Activated CD4-positive, alpha-beta T cell treated with anti-CD3 and anti-CD28 coated beads for 48 hours (primary cell): ENCODE measurements at regions not wholly inside any gene's neighbourhood (a gene's known extent, or its start where the extent isn't known, plus 50 kb on each side); places are given as distances from the start of the nearest gene placed in this dataset.
"Not testable (repeated sequence)": the region's sequence is repeated elsewhere in the genome, so short reads cannot be mapped to it uniquely, and the experiment has no call there.

ENCODE experiments used
- DNase-seq: peaks from one replicate; pipeline ENCODE4 v3.0.0-alpha.2; 2020

DNA sequence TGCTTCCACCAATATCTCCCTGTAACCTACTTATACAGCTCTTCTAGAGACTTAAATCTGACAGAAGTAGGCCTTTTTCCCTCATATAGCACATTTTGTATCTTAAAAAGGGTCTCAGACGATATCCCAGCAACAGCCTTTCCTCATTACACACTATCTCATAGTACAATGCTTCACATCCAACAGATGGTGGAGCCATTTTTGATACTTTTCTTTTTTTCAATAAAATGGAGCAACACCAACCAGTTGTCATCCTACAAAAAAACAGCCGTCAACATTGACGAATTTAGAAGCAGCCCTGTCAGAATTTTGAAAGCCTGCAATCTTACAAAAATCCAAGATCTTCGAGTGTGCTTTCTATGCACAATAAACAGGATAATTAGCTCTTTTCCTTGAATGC lies 145.9 kb upstream of the NEBL start:
- no peak for DNase-seq

DNA sequence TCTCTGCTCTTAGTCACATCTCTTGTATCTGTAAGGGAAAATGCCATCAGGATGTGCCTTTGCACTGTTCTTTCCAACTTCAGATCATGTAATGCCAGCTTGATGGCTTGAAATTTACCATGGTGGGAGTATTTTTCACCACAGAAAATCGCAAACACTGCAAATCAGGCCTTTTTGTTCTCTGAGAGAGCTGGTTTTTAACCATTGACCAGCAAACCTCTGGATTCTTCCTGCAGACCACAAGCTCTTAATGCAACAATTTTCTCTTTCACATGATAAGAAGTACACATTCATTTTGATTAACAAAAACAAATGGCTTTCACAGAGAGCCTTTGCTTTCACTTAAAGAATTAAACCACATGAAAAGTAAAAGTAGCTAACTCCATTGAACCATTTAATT lies 145.4 kb upstream of the NEBL start:
- no peak for DNase-seq

DNA sequence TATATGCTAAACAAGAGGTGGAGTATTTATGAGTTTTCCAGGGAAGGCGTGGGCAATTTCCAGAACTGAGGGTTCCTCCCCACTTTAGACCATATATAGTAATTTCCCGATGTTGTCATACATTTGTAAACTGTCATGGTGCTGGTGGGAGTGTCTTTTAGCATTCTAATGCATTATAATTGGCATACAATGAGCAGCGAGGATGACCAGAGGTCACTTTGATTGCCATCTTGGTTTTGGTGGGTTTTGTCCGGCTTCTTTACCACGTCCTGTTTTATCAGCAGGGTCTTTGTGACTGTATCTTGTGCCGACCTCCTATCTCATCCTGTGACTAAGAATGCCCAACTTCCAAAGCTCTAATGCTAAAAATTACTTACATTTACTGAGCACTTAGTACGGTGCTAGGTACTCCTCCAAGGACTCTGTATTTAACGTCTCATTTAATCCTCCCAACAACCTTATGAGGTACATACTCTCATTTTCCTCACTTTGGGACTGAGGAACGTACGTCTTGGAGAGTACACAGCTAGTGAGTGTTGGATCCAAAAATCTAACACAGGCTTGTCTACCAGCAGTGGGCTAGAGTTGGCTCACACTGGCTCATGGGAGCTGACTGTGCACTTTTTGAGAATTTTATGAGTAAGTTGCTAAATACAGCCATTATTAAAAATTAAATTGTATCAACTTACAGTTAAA lies 144.8 kb upstream of the NEBL start:
- DNase-seq = no peak

DNA sequence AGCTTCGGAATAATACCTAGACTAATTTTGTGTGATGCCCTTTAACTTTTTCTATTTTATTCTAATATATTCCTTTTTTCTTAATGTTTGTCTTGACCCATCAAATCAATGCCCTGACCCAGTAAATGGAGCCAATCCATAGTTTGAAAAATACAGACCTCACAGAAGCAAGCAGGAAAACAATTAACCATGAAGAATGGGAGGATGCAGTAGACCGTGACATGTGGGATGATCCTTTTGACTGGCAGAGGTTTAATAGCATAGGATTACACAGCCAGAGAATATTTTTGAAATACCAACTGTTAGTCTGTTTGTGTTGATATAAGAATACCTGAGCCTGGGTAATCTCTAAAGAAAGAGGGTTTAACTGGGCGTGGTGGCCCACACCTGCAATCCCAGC lies 142.6 kb upstream of the NEBL start:
- DNase-seq = no peak

- DNase-seq = no peak
These were observed 139.6 kb upstream of the NEBL start for GRCh38 chr10:21036757-21037156.

DNA sequence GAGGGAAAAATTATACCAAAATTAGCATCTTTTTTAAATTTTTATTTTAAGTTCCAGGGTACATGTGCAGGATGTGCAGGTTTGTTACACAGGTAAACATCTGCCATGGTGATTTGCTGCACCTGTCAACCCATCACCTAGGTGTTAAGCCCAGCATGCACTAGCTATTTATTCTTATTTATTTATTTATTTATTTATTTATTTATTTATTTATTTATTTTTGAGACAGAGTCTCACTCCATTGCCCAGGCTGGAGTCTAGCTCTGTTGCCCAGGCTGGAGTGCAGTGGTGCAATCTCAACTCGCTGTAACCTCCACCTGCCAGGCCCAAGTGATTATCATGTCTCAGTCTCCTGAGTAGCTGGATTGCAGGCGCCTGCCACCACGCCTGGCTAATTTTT lies 137.7 kb upstream of the NEBL start:
- not testable (repeated sequence) for DNase-seq

- no peak for DNase-seq
These were observed 137.1 kb upstream of the NEBL start for GRCh38 chr10:21034241-21034640.

GRCh38 chr10:21032587-21033319 lies 135.6 kb upstream of the NEBL start:
- DNase-seq = no peak

DNA sequence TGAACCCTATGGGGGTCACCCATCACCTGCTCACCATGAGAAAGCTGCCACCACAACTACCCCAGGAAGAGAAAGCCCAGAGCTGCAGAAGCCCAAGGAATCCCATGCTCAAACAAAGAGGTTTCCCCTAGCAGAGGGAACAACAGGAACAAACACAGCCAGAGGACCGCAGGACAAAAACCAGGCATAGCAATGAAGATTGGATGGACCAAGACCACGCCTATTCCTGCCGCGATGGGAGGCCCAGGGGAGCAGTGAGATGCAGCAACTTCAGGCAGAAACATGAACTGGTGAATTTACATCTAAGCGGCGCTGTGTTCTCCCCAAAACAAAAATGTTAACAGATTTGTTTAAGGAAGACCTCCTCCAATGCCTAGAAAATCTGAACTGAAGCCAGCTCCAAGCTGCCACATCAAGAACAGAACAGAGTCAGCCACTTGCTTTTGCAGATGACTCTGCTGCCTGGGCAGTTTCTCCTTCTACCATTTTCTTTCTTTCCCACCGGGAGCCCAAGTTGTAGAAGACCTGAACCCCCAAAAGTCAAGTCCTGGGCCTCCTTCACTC lies 134.2 kb upstream of the NEBL start:
- DNase-seq = no peak

DNA sequence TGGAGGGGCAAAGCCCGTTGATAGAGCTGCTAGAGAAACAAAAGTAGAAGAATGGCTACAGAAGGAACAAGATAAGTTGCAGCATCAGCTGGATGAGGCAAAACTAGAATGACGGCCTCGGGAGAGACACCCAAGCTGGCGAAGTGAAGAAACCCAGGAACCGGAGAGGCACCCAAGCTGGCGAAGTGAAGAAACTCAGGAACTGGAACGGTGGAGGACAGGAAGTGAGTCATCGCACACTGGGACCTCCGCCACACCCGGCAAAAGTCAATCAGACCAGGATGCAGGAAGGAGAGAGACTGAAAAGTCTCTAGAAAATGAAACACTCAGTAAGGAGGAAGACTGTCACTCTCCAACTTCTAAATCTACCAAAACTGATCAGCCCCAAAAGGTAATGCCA lies 133.0 kb upstream of the NEBL start:
- no peak for DNase-seq

GRCh38 chr10:21022821-21023220 lies 125.7 kb upstream of the NEBL start:
- no peak for DNase-seq

- no peak for DNase-seq
These were observed 124.9 kb upstream of the NEBL start for GRCh38 chr10:21021843-21022594.

- DNase-seq = no peak
These were observed 124.1 kb upstream of the NEBL start for GRCh38 chr10:21021231-21021630.

- DNase-seq = peak; percentile 63
These were observed 123.4 kb upstream of the NEBL start for GRCh38 chr10:21020545-21020944.

GRCh38 chr10:21019436-21019835 lies 122.3 kb upstream of the NEBL start:
- DNase-seq = no peak

DNA sequence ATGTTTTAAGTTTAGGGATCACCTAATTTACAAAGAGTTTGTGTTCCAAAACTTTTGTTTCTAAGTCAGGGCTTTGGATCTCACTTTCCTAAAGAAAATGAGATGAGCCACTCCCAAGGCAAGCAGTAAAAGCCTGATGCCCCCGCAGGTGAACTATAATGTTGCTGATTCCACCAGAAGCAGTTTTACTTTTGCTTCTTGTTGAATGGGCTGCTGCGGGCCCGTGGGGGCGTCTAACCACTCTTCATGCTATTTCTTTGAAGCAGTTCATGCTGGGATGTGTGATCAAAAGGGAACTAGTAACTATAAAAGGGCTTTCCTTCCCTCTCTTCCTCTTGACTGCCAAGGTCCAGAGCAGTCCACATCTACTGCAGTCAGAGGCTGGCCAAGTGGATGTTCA lies 118.7 kb upstream of the NEBL start:
- DNase-seq = no peak

- DNase-seq = no peak
These were observed 117.0 kb upstream of the NEBL start for GRCh38 chr10:21014141-21014540.

- no peak for DNase-seq
These were observed 114.4 kb upstream of the NEBL start for GRCh38 chr10:21011433-21012018.

DNA sequence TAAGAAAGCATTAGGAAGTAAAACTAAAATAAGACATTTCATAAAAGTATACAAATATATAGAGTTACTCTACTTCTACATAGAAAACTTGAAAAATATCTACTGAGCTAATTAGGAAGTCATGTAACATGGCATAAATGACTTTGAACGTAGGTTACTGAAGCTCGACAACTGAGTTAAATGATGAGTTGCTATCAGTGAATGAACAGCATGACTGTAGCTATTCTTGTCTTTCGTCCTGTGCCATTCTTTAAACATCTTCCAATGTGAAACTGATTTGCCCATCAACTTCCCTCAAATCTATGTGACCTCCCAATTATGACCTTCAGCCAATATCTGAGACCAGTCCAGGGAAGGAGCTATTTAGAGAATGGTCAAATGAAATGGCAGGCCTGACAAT lies 113.5 kb upstream of the NEBL start:
- DNase-seq = no peak

DNA sequence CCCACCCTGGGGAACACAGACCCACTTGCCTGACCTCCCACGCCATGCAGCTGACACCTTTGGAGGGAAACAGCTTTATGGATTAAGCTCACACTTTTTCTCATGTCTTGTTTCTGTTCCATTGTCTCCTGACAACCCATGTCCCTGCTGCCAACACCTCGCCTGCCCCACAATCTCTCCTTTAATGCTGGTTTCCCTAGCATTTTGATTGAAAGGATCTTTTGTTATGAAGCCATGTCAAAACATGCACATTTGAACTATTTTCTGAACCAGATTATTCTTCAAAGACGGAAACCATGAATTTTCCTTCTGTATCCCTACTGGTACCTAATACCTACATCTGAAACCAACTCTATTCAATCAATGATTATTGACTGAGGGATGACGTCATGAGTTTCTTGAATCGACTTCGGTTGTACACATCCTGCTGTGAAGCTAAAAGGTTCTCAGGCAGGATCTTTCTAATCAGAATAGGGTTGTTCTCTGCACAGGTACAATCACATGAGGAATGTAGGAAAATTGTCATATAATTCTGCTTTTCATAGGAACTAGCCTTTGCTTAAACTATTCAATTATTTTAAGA lies 106.2 kb upstream of the NEBL start:
- DNase-seq = no peak

GRCh38 chr10:21002091-21002878 lies 105.2 kb upstream of the NEBL start:
- DNase-seq = no peak

GRCh38 chr10:20999699-21000098 lies 102.6 kb upstream of the NEBL start:
- DNase-seq = no peak
